GM23248 (cell line): ENCODE measurements at regions not wholly inside any gene's neighbourhood (a gene's known extent, or its start where the extent isn't known, plus 50 kb on each side); places are given as distances from the start of the nearest gene placed in this dataset.

Source experiments
- EZH2 ChIP-seq: fragments of 200-600 bp; sonication (generic); IDR thresholded peaks from 2 replicates; pipeline ENCODE4 v1.6.1; 2018; ENCODE audit warnings: antibody characterized with exemption, mild to moderate bottlenecking; ENCODE audit not compliant: insufficient read depth, poor library complexity, severe bottlenecking
- EZH2phosphoT487 ChIP-seq: fragments of 200-600 bp; sonication (generic); IDR thresholded peaks from 2 replicates; pipeline ENCODE4 v1.6.1; 2018; ENCODE audit warnings: antibody characterized with exemption, moderate library complexity, mild to moderate bottlenecking, low read depth; ENCODE audit not compliant: insufficient read depth

GRCh38 chr1:30043731-30044408 is 679.5 kb downstream of the MATN1 start:
- no peak for TF ChIP-seq EZH2
- TF ChIP-seq EZH2phosphoT487, result no peak
